Chondrocyte (in vitro differentiated cells): ENCODE measurements at regions not wholly inside any gene's neighbourhood (a gene's known extent, or its start where the extent isn't known, plus 50 kb on each side); places are given as distances from the start of the nearest gene placed in this dataset.
"Not testable (repeated sequence)": the region's sequence is repeated elsewhere in the genome, so short reads cannot be mapped to it uniquely, and the experiment has no call there.

Experiments
- DNase-seq: peaks from one replicate; pipeline ENCODE4 v3.0.0; 2021; ENCODE audit warnings: mixed read lengths, low spot score
- H3K27ac Mint-ChIP-seq: one replicate; pipeline ENCODE4 v1.8.0; 2021; ENCODE audit warnings: mild to moderate bottlenecking, moderate library complexity, mixed read lengths; ENCODE audit not compliant: unreplicated experiment
- H3K27me3 Mint-ChIP-seq: 2 replicates; pipeline ENCODE4 v1.8.0; 2021; ENCODE audit warnings: low read depth, mixed read lengths
- H3K36me3 Mint-ChIP-seq: 2 replicates; pipeline ENCODE4 v1.8.0; 2021; ENCODE audit warnings: low read depth, mixed read lengths
- H3K4me1 Mint-ChIP-seq: 2 replicates; pipeline ENCODE4 v1.8.0; 2021; ENCODE audit warnings: low read depth, mild to moderate bottlenecking, mixed read lengths
- H3K4me3 Mint-ChIP-seq: one replicate; pipeline ENCODE4 v1.8.0; 2021; ENCODE audit warnings: mild to moderate bottlenecking, moderate library complexity, mixed read lengths; ENCODE audit not compliant: unreplicated experiment
- H3K9me3 Mint-ChIP-seq: 2 replicates; pipeline ENCODE4 v1.8.0; 2021; ENCODE audit warnings: low read depth, mixed read lengths
- TF ChIP-seq, protein P1 (sequence below): fragments of 200-600 bp; sonication (generic); IDR thresholded peaks from 2 replicates; pipeline ENCODE4 v1.5.0; 2021; ENCODE audit warnings: antibody characterized with exemption, mild to moderate bottlenecking, moderate library complexity

DNA sequence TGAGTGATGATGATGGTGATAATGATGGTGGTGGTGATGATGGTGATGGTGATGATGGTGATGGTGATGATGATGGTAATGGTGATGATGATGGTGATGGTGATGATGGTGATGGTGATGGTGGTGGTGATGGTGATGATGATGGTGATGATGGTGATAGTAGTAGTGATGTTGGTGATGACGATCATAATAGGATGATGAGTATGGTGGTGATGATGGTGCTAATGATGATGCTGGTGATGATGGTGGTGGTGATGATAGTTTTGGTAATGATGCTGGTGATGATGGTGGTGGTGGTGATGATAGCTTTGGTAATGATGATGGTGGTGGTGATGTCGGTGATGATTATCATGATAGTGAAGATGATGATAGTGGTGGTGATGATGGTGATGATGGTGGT is 171.5 kb upstream of the SFSWAP start:
- no peak overlapping the region for H3K27ac Mint-ChIP-seq

DNA sequence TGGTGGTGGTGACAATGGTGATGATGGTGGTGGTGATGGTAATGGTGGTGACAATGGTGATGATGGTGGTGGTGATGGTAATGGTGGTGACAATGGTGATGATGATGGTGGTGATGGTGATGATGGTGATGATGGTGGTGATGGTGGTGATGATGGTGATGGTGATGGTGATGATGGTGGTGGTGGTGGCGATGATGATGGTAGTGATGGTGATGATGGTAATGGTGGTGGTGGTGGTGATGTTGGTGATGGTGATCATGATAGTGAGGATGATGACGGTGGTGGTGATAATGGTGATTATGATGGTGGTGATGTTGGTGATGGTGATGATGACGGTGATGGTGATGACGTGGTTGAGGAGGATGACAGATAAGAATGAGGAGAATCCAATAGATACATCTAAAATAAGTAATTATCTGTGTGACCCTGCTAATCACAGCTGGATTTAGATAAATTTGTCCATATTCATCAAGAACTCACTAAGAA is 170.7 kb upstream of the SFSWAP start:
- H3K4me1 Mint-ChIP-seq = no peaks in the 10 kb centered on the region
- no peak overlapping the region for H3K27ac Mint-ChIP-seq
- peaks cover 3% of the 10 kb centered on the region for H3K27me3 Mint-ChIP-seq
- H3K9me3 Mint-ChIP-seq = peaks cover 3% of the 10 kb centered on the region
- TF ChIP-seq, protein P1, sequence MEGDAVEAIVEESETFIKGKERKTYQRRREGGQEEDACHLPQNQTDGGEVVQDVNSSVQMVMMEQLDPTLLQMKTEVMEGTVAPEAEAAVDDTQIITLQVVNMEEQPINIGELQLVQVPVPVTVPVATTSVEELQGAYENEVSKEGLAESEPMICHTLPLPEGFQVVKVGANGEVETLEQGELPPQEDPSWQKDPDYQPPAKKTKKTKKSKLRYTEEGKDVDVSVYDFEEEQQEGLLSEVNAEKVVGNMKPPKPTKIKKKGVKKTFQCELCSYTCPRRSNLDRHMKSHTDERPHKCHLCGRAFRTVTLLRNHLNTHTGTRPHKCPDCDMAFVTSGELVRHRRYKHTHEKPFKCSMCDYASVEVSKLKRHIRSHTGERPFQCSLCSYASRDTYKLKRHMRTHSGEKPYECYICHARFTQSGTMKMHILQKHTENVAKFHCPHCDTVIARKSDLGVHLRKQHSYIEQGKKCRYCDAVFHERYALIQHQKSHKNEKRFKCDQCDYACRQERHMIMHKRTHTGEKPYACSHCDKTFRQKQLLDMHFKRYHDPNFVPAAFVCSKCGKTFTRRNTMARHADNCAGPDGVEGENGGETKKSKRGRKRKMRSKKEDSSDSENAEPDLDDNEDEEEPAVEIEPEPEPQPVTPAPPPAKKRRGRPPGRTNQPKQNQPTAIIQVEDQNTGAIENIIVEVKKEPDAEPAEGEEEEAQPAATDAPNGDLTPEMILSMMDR = no peak
- H3K4me3 Mint-ChIP-seq = no peak overlapping the region
- no peak for DNase-seq
- no peaks in the 10 kb centered on the region for H3K36me3 Mint-ChIP-seq

More for the DNA sequence above, 171.5 kb upstream of the SFSWAP start:
- peaks cover 6% of the 10 kb centered on the region for H3K27me3 Mint-ChIP-seq
- no peaks in the 10 kb centered on the region for H3K9me3 Mint-ChIP-seq
- no peaks in the 10 kb centered on the region for H3K36me3 Mint-ChIP-seq
- DNase-seq = no peak
- H3K4me1 Mint-ChIP-seq = no peaks in the 10 kb centered on the region
- TF ChIP-seq, protein P1 = no peak
- H3K4me3 Mint-ChIP-seq = no peak overlapping the region

DNA sequence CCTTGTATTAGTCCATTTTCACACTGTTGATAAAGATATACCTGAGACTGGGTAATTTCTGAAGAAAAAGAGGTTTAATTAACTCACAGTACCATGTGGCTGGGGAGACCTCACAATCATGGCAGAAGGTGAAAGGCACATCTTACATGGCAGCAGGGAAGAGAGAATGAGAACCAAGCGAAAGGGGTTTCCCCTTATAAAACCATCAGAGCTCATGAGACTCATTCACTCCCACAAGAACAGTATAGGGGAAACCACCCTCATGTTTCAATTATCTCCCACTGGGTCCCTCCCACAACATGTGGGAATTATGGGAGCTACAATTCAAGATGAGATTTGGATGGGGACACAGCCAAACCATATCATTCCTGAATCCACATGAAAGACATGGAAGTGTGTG is 169.4 kb upstream of the SFSWAP start:
- H3K27me3 Mint-ChIP-seq, H3K4me3 Mint-ChIP-seq, H3K9me3 Mint-ChIP-seq, H3K36me3 Mint-ChIP-seq, H3K4me1 Mint-ChIP-seq, DNase-seq, H3K27ac Mint-ChIP-seq: not testable (repeated sequence)

DNA sequence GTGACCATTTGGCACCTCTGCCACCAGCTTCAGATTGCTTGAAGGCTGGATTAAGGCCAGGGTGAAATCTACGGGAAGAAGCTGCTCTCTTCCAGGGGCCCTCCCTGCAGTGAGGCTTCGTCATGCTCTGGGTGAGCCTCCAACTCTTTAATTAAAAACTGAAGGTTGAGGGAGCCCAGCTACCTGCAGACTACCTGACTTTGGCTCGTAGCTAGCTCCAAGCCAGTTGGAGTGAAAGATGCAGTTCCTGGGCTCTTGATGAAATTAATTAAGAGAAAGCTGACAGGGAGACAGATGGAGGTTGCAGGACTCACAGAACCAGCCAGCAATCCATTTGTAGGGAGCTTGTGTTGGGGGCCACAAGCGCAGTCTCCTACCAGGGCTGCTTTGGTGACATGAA is 168.5 kb upstream of the SFSWAP start:
- Mint-ChIP-seq H3K4me3 (no peak overlapping the region), H3K9me3 (peaks cover 3% of the 10 kb centered on the region), H3K27me3 (peaks cover 5% of the 10 kb centered on the region), H3K27ac (no peak overlapping the region), H3K36me3 (no peaks in the 10 kb centered on the region), H3K4me1 (no peaks in the 10 kb centered on the region)
- DNase-seq = no peak
- TF ChIP-seq, protein P1 = no peak

DNA sequence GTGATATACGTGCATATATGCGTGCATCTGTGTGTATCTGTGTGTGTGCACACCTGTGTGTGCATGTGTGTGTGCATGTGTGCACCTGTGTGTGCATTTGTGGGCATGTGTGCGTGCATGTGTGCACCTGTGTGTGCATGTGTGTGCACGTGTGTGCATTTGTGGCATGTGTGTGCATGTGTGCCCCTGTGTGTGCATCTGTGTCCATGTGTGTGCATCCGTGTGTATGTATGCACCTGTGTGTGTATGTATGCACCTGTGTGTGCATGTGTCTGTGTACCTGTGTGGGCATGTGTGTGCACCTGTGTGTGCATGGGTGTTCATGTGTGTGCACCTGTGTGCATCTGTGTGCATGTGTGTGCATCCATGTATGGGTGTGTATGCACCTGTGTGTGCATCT is 167.8 kb upstream of the SFSWAP start:
- no peak overlapping the region for H3K27ac Mint-ChIP-seq
- H3K27me3 Mint-ChIP-seq = peaks cover 5% of the 10 kb centered on the region
- H3K9me3 Mint-ChIP-seq = peaks cover 3% of the 10 kb centered on the region
- no peak overlapping the region for H3K4me3 Mint-ChIP-seq
- no peak for DNase-seq
- no peaks in the 10 kb centered on the region for H3K36me3 Mint-ChIP-seq
- TF ChIP-seq, protein P1 = no peak
- no peaks in the 10 kb centered on the region for H3K4me1 Mint-ChIP-seq

DNA sequence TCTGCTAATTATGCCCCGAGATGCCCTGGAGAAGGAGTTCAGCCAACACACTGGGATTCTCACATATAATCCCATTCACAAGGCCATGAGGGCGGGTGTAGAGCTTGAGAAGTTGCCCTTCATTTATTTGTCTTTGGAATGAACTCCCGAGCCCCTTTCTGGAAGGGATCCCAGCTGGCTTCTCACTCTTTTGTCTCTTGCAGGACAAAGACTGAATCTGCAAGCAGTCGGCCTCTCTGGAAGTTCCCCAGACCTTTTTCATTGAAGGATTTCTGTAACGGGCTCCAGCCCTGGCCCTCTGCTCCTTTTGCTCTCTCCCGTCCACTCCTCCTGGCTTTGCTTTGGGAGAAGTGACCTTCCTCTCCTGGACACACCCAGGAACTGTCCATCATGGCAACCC is 163.3 kb upstream of the SFSWAP start:
- H3K27ac Mint-ChIP-seq = no peak overlapping the region
- peaks cover 5% of the 10 kb centered on the region for H3K27me3 Mint-ChIP-seq
- H3K36me3 Mint-ChIP-seq = no peaks in the 10 kb centered on the region
- H3K9me3 Mint-ChIP-seq = peaks cover 6% of the 10 kb centered on the region
- no peak for DNase-seq
- H3K4me1 Mint-ChIP-seq = no peaks in the 10 kb centered on the region
- no peak overlapping the region for H3K4me3 Mint-ChIP-seq
- TF ChIP-seq, protein P1 = no peak
